B cell (primary cell): ENCODE measurements at regions not wholly inside any gene's neighbourhood (a gene's known extent, or its start where the extent isn't known, plus 50 kb on each side); places are given as distances from the start of the nearest gene placed in this dataset.

Source experiments
- ATAC-seq: fragments of 200-7000 bp; cut with Tn5 transposase; one replicate; pipeline ENCODE4 v1.10.0; 2021; ENCODE audit warnings: low read depth, mild to moderate bottlenecking, moderate number of reproducible peaks, moderate library complexity
- CTCF ChIA-PET: fragments of 350-600 bp; sonication (Branson Sonifier 250); formaldehyde crosslinking; loops from one replicate; lab custom pipeline; 2021; ENCODE audit warnings: antibody characterized with exemption, inconsistent platforms; lab: Charles Lee
- POLR2A ChIA-PET: fragments of 350-600 bp; sonication (Branson Sonifier 250); formaldehyde crosslinking; loops from one replicate; lab custom pipeline; 2021; ENCODE audit warnings: antibody characterized with exemption; lab: Charles Lee
- DNase-seq: peaks from one replicate; pipeline ENCODE4 v3.0.0; 2013
- H2AFZ ChIP-seq: 2 replicates; pipeline ENCODE4 v1.6.1; 2012; ENCODE audit warnings: mild to moderate bottlenecking, low read depth, low read length; ENCODE audit not compliant: insufficient read depth, poor library complexity, severe bottlenecking
- H3K27ac ChIP-seq, 2 donors: 1 replicate in 1 of 2; 2 replicates in 1 of 2; pipeline ENCODE4 v1.5.1; 2012 to 2013; ENCODE audit warnings: low read length in 2 of 2, mild to moderate bottlenecking in 2 of 2, moderate library complexity in 1 of 2
- H3K27me3 ChIP-seq, 4 experiments: fragments of 200-600 bp in 1 of 4; sonication (generic) in 1 of 4; replicated peaks in 1 of 4; 1 replicate in 2 of 4; 2 replicates in 2 of 4; pipeline versions ENCODE4 v1.6.1 to v1.7.0; 2013 to 2016; ENCODE audit warnings: low read length in 3 of 4, mild to moderate bottlenecking in 2 of 4, mixed read lengths in 1 of 4, moderate library complexity in 1 of 4; ENCODE audit not compliant: insufficient read depth in 4 of 4, control insufficient read depth in 3 of 4; ENCODE audit errors: control extremely low read depth in 1 of 4
- H3K36me3 ChIP-seq, 2 experiments: replicated peaks in 1 of 2; 1 replicate in 1 of 2; 2 replicates in 1 of 2; pipeline versions ENCODE4 v1.6.1 to v1.7.1; 2013; ENCODE audit warnings: low read length in 1 of 2; ENCODE audit not compliant: insufficient read depth in 2 of 2, control insufficient read depth in 1 of 2; ENCODE audit errors: control extremely low read depth in 1 of 2, extremely low read depth in 1 of 2
- H3K4me1 ChIP-seq, 2 donors: fragments of 200-600 bp in 1 of 2; sonication (generic) in 1 of 2; 1 replicate in 1 of 2; 2 replicates in 1 of 2; pipeline versions ENCODE4 v1.5.1 to v1.6.1; 2013 to 2017; ENCODE audit warnings: low read length in 2 of 2; ENCODE audit not compliant: control insufficient read depth in 2 of 2, insufficient read depth in 2 of 2
- H3K4me2 ChIP-seq: replicated peaks from 2 replicates; pipeline ENCODE3; 2012; ENCODE audit warnings: mild to moderate bottlenecking, low read depth, low read length; ENCODE audit not compliant: poor library complexity, severe bottlenecking
- H3K4me3 ChIP-seq, 5 experiments: fragments of 200-600 bp in 1 of 5; sonication (generic) in 1 of 5; 1 replicate in 3 of 5; 2 replicates in 2 of 5; pipeline versions ENCODE4 v1.5.1 to v1.7.0; 2011 to 2016; ENCODE audit warnings: low read length in 4 of 5, mild to moderate bottlenecking in 4 of 5, low read depth in 2 of 5, control low read depth in 1 of 5, moderate library complexity in 1 of 5; ENCODE audit not compliant: insufficient read depth in 1 of 5; ENCODE audit errors: control extremely low read depth in 1 of 5, extremely low read depth in 1 of 5
- H3K79me2 ChIP-seq: fragments of 200-600 bp; sonication (generic); one replicate; pipeline ENCODE4 v1.6.0; 2016; ENCODE audit warnings: low read length; ENCODE audit not compliant: control insufficient read depth, insufficient read depth
- H3K9ac ChIP-seq: fragments of 200-600 bp; sonication (generic); 2 replicates; pipeline ENCODE4 v1.6.1; 2017; ENCODE audit warnings: mild to moderate bottlenecking, low read length, moderate library complexity
- H3K9me3 ChIP-seq, 3 donors: one replicate each; pipeline versions ENCODE4 v1.6.1 to v1.7.1; 2013; ENCODE audit warnings: low read length in 2 of 3; ENCODE audit not compliant: control insufficient read depth in 2 of 3, insufficient read depth in 1 of 3; ENCODE audit errors: control extremely low read depth in 1 of 3
- H4K20me1 ChIP-seq: 2 replicates; pipeline ENCODE4 v1.6.0; 2012; ENCODE audit warnings: mild to moderate bottlenecking, low read length; ENCODE audit not compliant: insufficient read depth, control insufficient read depth, poor library complexity, severe bottlenecking
- H3K27ac Mint-ChIP-seq: one replicate; pipeline ENCODE4 v1.8.0; 2021; ENCODE audit warnings: mixed read lengths
- H3K27me3 Mint-ChIP-seq: one replicate; pipeline ENCODE4 v1.8.0; 2021; ENCODE audit warnings: mixed read lengths
- H3K4me1 Mint-ChIP-seq: one replicate; pipeline ENCODE4 v1.8.0; 2021; ENCODE audit warnings: mixed read lengths
- H3K4me3 Mint-ChIP-seq: one replicate; pipeline ENCODE4 v1.8.0; 2021; ENCODE audit warnings: mixed read lengths
- H3K9me3 Mint-ChIP-seq: one replicate; pipeline ENCODE4 v1.8.0; 2022; ENCODE audit warnings: mixed read lengths; ENCODE audit not compliant: insufficient read depth
- CTCF ChIP-seq: fragments of 200-600 bp; IDR thresholded peaks from one replicate; pipeline ENCODE4 v1.8.0; 2022; ENCODE audit warnings: antibody characterized with exemption, mild to moderate bottlenecking
- EZH2 ChIP-seq: IDR thresholded peaks from 2 replicates; pipeline ENCODE4 v1.6.1; 2012; ENCODE audit warnings: borderline replicate concordance, low read depth, mild to moderate bottlenecking, moderate library complexity, low read length; ENCODE audit not compliant: insufficient read depth, poor library complexity, severe bottlenecking
- WGBS: methylation state at CpG from one replicate; pipeline ENCODE4 v1.1.5; 2013; ENCODE audit warnings: missing lambda C conversion rate; ENCODE audit not compliant: insufficient coverage; 5-methylcytosine and 5-hydroxymethylcytosine counted together
- intact Hi-C: fragments of 100-400 bp; cut with micrococcal nuclease; formaldehyde crosslinking; loops from one replicate; pipeline ENCODE4 v1.10.0; 2022

GRCh38 chr16:13779676-13780075 lies 140.3 kb upstream of the ERCC4 start:
- Histone ChIP-seq H2AFZ (no peak overlapping the region), H3K9me3 (no peaks in the 10 kb centered on the region), H3K4me3 (no peak overlapping the region), H3K4me2 (no peak overlapping the region), H4K20me1 (no peaks in the 10 kb centered on the region), H3K27me3 (no peaks in the 10 kb centered on the region), H3K9ac (no peak overlapping the region), H3K79me2 (no peaks in the 10 kb centered on the region), H3K36me3 (no peaks in the 10 kb centered on the region), H3K4me1 (no peaks in the 10 kb centered on the region), H3K27ac (no peak overlapping the region)
- peaks cover 10% of the 10 kb centered on the region for H3K27me3 Mint-ChIP-seq
- WGBS, result 80% methylated on average over 7 of the region's 12 CpGs
- TF ChIP-seq CTCF, result no peak
- no peak for TF ChIP-seq EZH2
- ATAC-seq, result no peak
- H3K27ac Mint-ChIP-seq, result no peak overlapping the region
- no peaks in the 10 kb centered on the region for H3K4me1 Mint-ChIP-seq
- ChIA-PET CTCF (no interaction called here), POLR2A (no interaction called here)
- intact Hi-C loops, result no loop called here
- no peak overlapping the region for H3K4me3 Mint-ChIP-seq
- peaks cover 11% of the 10 kb centered on the region for H3K9me3 Mint-ChIP-seq
- DNase-seq, result no peak

DNA sequence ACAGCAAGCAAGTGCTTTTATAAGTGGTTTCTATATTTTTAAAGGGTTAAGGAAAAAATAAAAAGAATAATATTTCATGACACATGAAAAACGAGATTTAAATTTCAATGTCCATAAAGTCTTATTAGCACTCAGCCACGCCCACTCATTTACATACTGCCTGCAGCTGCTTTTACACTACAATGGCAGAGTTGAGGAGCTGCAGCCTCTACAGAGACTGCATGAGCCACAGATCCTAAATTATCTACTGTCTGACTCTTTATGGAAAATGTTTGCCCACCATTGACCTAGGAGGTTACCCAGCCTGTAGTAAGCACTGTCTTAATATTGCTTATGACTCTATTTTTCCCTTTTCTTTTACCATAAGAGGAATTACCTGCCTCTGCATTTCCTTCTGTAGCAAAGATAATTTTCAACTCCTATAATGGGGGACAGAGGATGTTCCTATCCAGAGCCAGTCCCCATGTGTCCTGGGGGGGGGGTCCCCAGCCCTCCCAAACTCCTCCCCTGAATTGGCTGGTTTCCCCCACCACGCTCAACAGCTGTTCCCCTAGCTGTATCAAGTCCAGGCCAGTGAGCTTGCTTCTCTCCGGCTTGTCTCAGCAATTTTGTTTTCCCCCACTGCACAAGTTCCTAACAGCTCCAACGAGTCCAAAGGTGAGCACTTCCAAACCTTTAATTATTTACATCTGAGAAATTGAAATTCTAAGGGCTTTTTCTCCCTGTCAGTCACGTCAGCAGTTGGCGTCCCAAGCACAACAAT lies 139.4 kb upstream of the ERCC4 start:
- H3K4me3 Mint-ChIP-seq, result no peak overlapping the region
- H3K4me1 Mint-ChIP-seq, result no peaks in the 10 kb centered on the region
- H3K9ac ChIP-seq, result no peak overlapping the region
- no peak for DNase-seq
- no peak overlapping the region for H3K4me3 ChIP-seq
- peaks cover 10% of the 10 kb centered on the region for H3K27me3 Mint-ChIP-seq
- no peak for ATAC-seq
- intact Hi-C loops, result no loop called here
- no peaks in the 10 kb centered on the region for H3K4me1 ChIP-seq
- peaks cover 6% of the 10 kb centered on the region for H3K9me3 Mint-ChIP-seq
- H3K9me3 ChIP-seq, result no peaks in the 10 kb centered on the region
- no peak for TF ChIP-seq CTCF
- TF ChIP-seq EZH2, result no peak
- WGBS, result 44% methylated on average over 3 of the region's 7 CpGs
- no peak overlapping the region for H3K4me2 ChIP-seq
- H3K79me2 ChIP-seq, result no peaks in the 10 kb centered on the region
- H3K36me3 ChIP-seq, result no peaks in the 10 kb centered on the region
- ChIA-PET CTCF (no interaction called here), POLR2A (no interaction called here)
- H2AFZ ChIP-seq, result no peak overlapping the region
- H4K20me1 ChIP-seq, result no peaks in the 10 kb centered on the region
- H3K27me3 ChIP-seq, result no peaks in the 10 kb centered on the region
- H3K27ac ChIP-seq, result no peak overlapping the region
- H3K27ac Mint-ChIP-seq, result no peak overlapping the region
